ENCODE measurements at regions not wholly inside any gene's neighbourhood (a gene's known extent, or its start where the extent isn't known, plus 50 kb on each side); places are given as distances from the start of the nearest gene placed in this dataset.

GRCh38 chr1:219041818-219042217 is 131.9 kb upstream of the LYPLAL1 start:
- no peak for DNase-seq (ENCODE audit: low spot score)
- no peak overlapping the region for H2AFZ ChIP-seq (ENCODE audit: low read length)
- H3K9ac ChIP-seq (ENCODE audit: insufficient read depth, low read depth, low read length): no peak overlapping the region
- H3K27me3 ChIP-seq (ENCODE audit: control insufficient read depth in 1 of 2, insufficient read depth in 2 of 2, low read length in 2 of 2): no peaks in the 10 kb centered on the region
- H3K4me3 ChIP-seq (replicated peaks in 1 of 3; ENCODE audit: insufficient read depth in 1 of 3, low read depth in 2 of 3, low read length in 3 of 3): no peak overlapping the region
- no peaks in the 10 kb centered on the region for H3K9me3 ChIP-seq (ENCODE audit: low read length)
- no peaks in the 10 kb centered on the region; the same call in 1 of the 2 replicates for H3K4me1 ChIP-seq (ENCODE audit: insufficient read depth, low read length)
- no peaks in the 10 kb centered on the region for H3K36me3 ChIP-seq (replicated peaks in 1 of 2; ENCODE audit: control insufficient read depth in 1 of 2, insufficient read depth in 2 of 2, low read length in 2 of 2)
- no peaks in the 10 kb centered on the region for H4K20me1 ChIP-seq (ENCODE audit: insufficient read depth, low read length)
- ChIA-PET CTCF (ENCODE audit: low intra/inter-chr PET ratio, low total read pairs) (no interaction called here), POLR2A (no interaction called here)
- no peak for ATAC-seq
- no TSS peak for BruUV-seq (replicated peaks)
- no peak overlapping the region for H3K27ac ChIP-seq (ENCODE audit: extremely low read length, insufficient read depth, low read length)
- in situ Hi-C loops (cut with HindIII; ENCODE audit: extremely low pct_ligation_motif_present, low pct_unique_long_range_greater_than_20kb) (no loop called here), intact Hi-C loops (cut with micrococcal nuclease; ENCODE audit: unreplicated experiment) (no loop called here)
- no peaks in the 10 kb centered on the region for H3K79me2 ChIP-seq (ENCODE audit: insufficient read depth, low read length)
- FAIRE-seq: no peak
- H3K4me2 ChIP-seq (ENCODE audit: low read depth, low read length): no peak overlapping the region
- TF ChIP-seq DNMT1 (CRISPR knock-in tag; IDR thresholded peaks at IDR 0.05) (no peak), ZNF792 (CRISPR knock-in tag; IDR thresholded peaks at IDR 0.05) (no peak), ZNF567 (CRISPR knock-in tag; IDR thresholded peaks at IDR 0.05; ENCODE audit: borderline replicate concordance) (no peak), SMARCE1 (IDR thresholded peaks at IDR 0.05; ENCODE audit: borderline replicate concordance) (no peak)
- 33% methylated on average over 1 of the region's 1 CpG for WGBS (ENCODE audit: low lambda C conversion rate)

GRCh38 chr1:219042769-219043168 is 130.9 kb upstream of the LYPLAL1 start:
- FAIRE-seq: no peak
- in situ Hi-C loops (cut with HindIII; ENCODE audit: extremely low pct_ligation_motif_present, low pct_unique_long_range_greater_than_20kb): no loop called here
- POLR2A ChIA-PET: no interaction called here
- H4K20me1 ChIP-seq (ENCODE audit: insufficient read depth, low read length): no peaks in the 10 kb centered on the region
- H3K27ac ChIP-seq (ENCODE audit: extremely low read length, insufficient read depth, low read length): no peak overlapping the region
- H3K9ac ChIP-seq (ENCODE audit: insufficient read depth, low read depth, low read length): no peak overlapping the region
- CTCF ChIA-PET (ENCODE audit: low intra/inter-chr PET ratio, low total read pairs): no interaction called here
- H3K9me3 ChIP-seq (ENCODE audit: low read length): no peaks in the 10 kb centered on the region
- no peak overlapping the region for H3K4me2 ChIP-seq (ENCODE audit: low read depth, low read length)
- no peak for DNase-seq (ENCODE audit: low spot score)
- no peaks in the 10 kb centered on the region for H3K27me3 ChIP-seq (ENCODE audit: control insufficient read depth in 1 of 2, insufficient read depth in 2 of 2, low read length in 2 of 2)
- 0% methylated on average over 2 of the region's 2 CpGs for WGBS (ENCODE audit: low lambda C conversion rate)
- no peak overlapping the region for H2AFZ ChIP-seq (ENCODE audit: low read length)
- intact Hi-C loops (cut with micrococcal nuclease; ENCODE audit: unreplicated experiment): no loop called here
- ATAC-seq: no peak
- H3K4me1 ChIP-seq (ENCODE audit: insufficient read depth, low read length): no peaks in the 10 kb centered on the region; the same call in 1 of the 2 replicates
- no TSS peak for BruUV-seq (replicated peaks)
- H3K4me3 ChIP-seq (replicated peaks in 1 of 3; ENCODE audit: insufficient read depth in 1 of 3, low read depth in 2 of 3, low read length in 3 of 3): no peak overlapping the region
- H3K79me2 ChIP-seq (ENCODE audit: insufficient read depth, low read length): no peaks in the 10 kb centered on the region
- no peaks in the 10 kb centered on the region for H3K36me3 ChIP-seq (replicated peaks in 1 of 2; ENCODE audit: control insufficient read depth in 1 of 2, insufficient read depth in 2 of 2, low read length in 2 of 2)
- TF ChIP-seq ZMAT3 (CRISPR knock-in tag; conservative IDR thresholded peaks at IDR 0.05) (no peak), ZNF558 (CRISPR knock-in tag; IDR thresholded peaks at IDR 0.05; ENCODE audit: borderline replicate concordance) (no peak), ZNF329 (CRISPR knock-in tag; IDR thresholded peaks at IDR 0.05; ENCODE audit: low read depth) (no peak), TEAD2 (CRISPR knock-in tag; IDR thresholded peaks at IDR 0.05) (no peak), ZNF570 (CRISPR knock-in tag; IDR thresholded peaks at IDR 0.05; ENCODE audit: borderline replicate concordance) (no peak), ZSCAN31 (CRISPR knock-in tag; IDR thresholded peaks at IDR 0.05; ENCODE audit: low read depth) (no peak), MLXIP (CRISPR knock-in tag; IDR thresholded peaks at IDR 0.05; ENCODE audit: borderline replicate concordance) (no peak), ZNF552 (CRISPR knock-in tag; IDR thresholded peaks at IDR 0.05; ENCODE audit: borderline replicate concordance) (no peak)

Data from HepG2 (cell line).